ENCODE measurements at regions not wholly inside any gene's neighbourhood (a gene's known extent, or its start where the extent isn't known, plus 50 kb on each side); places are given as distances from the start of the nearest gene placed in this dataset.
A peak's percentile ranks its signal among the peaks of the same experiment; 100 is the strongest.

- DNase-seq (ENCODE audit: extremely low spot score), result no peak
- intact Hi-C loops (cut with DNase I), result no loop called here
- no peaks in the 10 kb centered on the region for H3K36me3 ChIP-seq
- H3K27ac ChIP-seq (replicated peaks in 1 of 4), result no peak overlapping the region
- H3K4me1 ChIP-seq, result no peaks in the 10 kb centered on the region
- no peaks in the 10 kb centered on the region for H3K27me3 ChIP-seq
- WGBS, result 84% methylated on average over 1 of the region's 1 CpG
- H3K4me3 ChIP-seq, result no peak overlapping the region
- TF ChIP-seq POLR2A (IDR thresholded peaks at IDR 0.05; ENCODE audit: low read depth), result no peak
- TF ChIP-seq, protein P1, sequence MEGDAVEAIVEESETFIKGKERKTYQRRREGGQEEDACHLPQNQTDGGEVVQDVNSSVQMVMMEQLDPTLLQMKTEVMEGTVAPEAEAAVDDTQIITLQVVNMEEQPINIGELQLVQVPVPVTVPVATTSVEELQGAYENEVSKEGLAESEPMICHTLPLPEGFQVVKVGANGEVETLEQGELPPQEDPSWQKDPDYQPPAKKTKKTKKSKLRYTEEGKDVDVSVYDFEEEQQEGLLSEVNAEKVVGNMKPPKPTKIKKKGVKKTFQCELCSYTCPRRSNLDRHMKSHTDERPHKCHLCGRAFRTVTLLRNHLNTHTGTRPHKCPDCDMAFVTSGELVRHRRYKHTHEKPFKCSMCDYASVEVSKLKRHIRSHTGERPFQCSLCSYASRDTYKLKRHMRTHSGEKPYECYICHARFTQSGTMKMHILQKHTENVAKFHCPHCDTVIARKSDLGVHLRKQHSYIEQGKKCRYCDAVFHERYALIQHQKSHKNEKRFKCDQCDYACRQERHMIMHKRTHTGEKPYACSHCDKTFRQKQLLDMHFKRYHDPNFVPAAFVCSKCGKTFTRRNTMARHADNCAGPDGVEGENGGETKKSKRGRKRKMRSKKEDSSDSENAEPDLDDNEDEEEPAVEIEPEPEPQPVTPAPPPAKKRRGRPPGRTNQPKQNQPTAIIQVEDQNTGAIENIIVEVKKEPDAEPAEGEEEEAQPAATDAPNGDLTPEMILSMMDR (IDR thresholded peaks at IDR 0.05), result no peak
- no peak for TF ChIP-seq EP300 (IDR thresholded peaks at IDR 0.05)
- no peak for TF ChIP-seq POLR2AphosphoS5 (IDR thresholded peaks at IDR 0.05)
- H3K9me3 ChIP-seq, result no peaks in the 10 kb centered on the region
Observed at GRCh38 chr4:104722467-104722866, 227.8 kb upstream of the CXXC4 start.

GRCh38 chr4:104726002-104726401 lies 231.3 kb upstream of the CXXC4 start:
- no peak for DNase-seq (ENCODE audit: extremely low spot score)
- 88% methylated on average over 5 of the region's 5 CpGs for WGBS
- Histone ChIP-seq H3K36me3 (no peaks in the 10 kb centered on the region), H3K9me3 (no peaks in the 10 kb centered on the region), H3K4me3 (no peak overlapping the region), H3K27ac (replicated peaks in 1 of 4) (no peak overlapping the region), H3K27me3 (no peaks in the 10 kb centered on the region), H3K4me1 (peaks cover 0 to 4% (median 0%) of the 10 kb centered on the region in 4 donors)
- TF ChIP-seq POLR2AphosphoS5 (IDR thresholded peaks at IDR 0.05), result no peak
- TF ChIP-seq, protein P1 (IDR thresholded peaks at IDR 0.05), result no peak
- no peak for TF ChIP-seq POLR2A (IDR thresholded peaks at IDR 0.05; ENCODE audit: low read depth)
- no peak for TF ChIP-seq EP300 (IDR thresholded peaks at IDR 0.05)
- intact Hi-C loops (cut with DNase I), result no loop called here

GRCh38 chr4:104727643-104728042 lies 232.9 kb upstream of the CXXC4 start:
- 90% methylated on average over 3 of the region's 3 CpGs for WGBS
- DNase-seq (ENCODE audit: extremely low spot score), result no peak
- peaks cover 0 to 9% (median 0%) of the 10 kb centered on the region in 4 donors for H3K4me1 ChIP-seq
- H3K4me3 ChIP-seq, result no peak overlapping the region
- no peaks in the 10 kb centered on the region for H3K36me3 ChIP-seq
- no peaks in the 10 kb centered on the region for H3K27me3 ChIP-seq
- no peaks in the 10 kb centered on the region for H3K9me3 ChIP-seq
- H3K27ac ChIP-seq (replicated peaks in 1 of 4), result no peak overlapping the region
- intact Hi-C loops (cut with DNase I), result no loop called here
- no peak for TF ChIP-seq EP300 (IDR thresholded peaks at IDR 0.05)
- TF ChIP-seq, protein P1 (IDR thresholded peaks at IDR 0.05), result no peak
- TF ChIP-seq POLR2AphosphoS5 (IDR thresholded peaks at IDR 0.05), result no peak
- no peak for TF ChIP-seq POLR2A (IDR thresholded peaks at IDR 0.05; ENCODE audit: low read depth)

GRCh38 chr4:104728380-104729122 lies 233.9 kb upstream of the CXXC4 start:
- Histone ChIP-seq H3K4me3 (no peak overlapping the region), H3K27me3 (no peaks in the 10 kb centered on the region), H3K36me3 (no peaks in the 10 kb centered on the region), H3K27ac (replicated peaks in 1 of 4) (no peak overlapping the region), H3K9me3 (no peaks in the 10 kb centered on the region), H3K4me1 (peaks cover 0 to 14% (median 5%) of the 10 kb centered on the region in 4 donors)
- DNase-seq (ENCODE audit: extremely low spot score), result no peak
- intact Hi-C loops (cut with DNase I), result no loop called here
- TF ChIP-seq, protein P1 (IDR thresholded peaks at IDR 0.05), result no peak
- TF ChIP-seq POLR2AphosphoS5 (IDR thresholded peaks at IDR 0.05), result peak in 1 of 2 donors; percentile 10
- WGBS, result 40% methylated on average over 3 of the region's 3 CpGs

GRCh38 chr4:104732766-104733165 lies 238.1 kb upstream of the CXXC4 start:
- intact Hi-C loops (cut with DNase I), result no loop called here

More at GRCh38 chr4:104732766-104733165, 238.1 kb upstream of the CXXC4 start:
- H3K4me1 ChIP-seq, result peaks cover 5 to 30% (median 18%) of the 10 kb centered on the region in 4 donors
- no peak overlapping the region for H3K27ac ChIP-seq (replicated peaks in 1 of 4)
- no peak for DNase-seq (ENCODE audit: extremely low spot score)
- no peaks in the 10 kb centered on the region for H3K27me3 ChIP-seq
- H3K9me3 ChIP-seq, result no peaks in the 10 kb centered on the region
- TF ChIP-seq POLR2A (IDR thresholded peaks at IDR 0.05; ENCODE audit: low read depth) (no peak), POLR2AphosphoS5 (IDR thresholded peaks at IDR 0.05) (no peak), EP300 (IDR thresholded peaks at IDR 0.05) (no peak)
- TF ChIP-seq, protein P1 (IDR thresholded peaks at IDR 0.05), result no peak
- H3K4me3 ChIP-seq, result no peak overlapping the region
- H3K36me3 ChIP-seq, result no peaks in the 10 kb centered on the region

Measured in esophagus muscularis mucosa (tissue), 4 donors.